Hepatocyte (in vitro differentiated cells): ENCODE measurements at regions not wholly inside any gene's neighbourhood (a gene's known extent, or its start where the extent isn't known, plus 50 kb on each side); places are given as distances from the start of the nearest gene placed in this dataset.

Experiments
- CTCF ChIP-seq: fragments of 200-600 bp; sonication (generic); IDR thresholded peaks from 2 replicates; pipeline ENCODE4 v1.5.1; 2016; ENCODE audit warnings: antibody characterized with exemption, mild to moderate bottlenecking; ENCODE audit not compliant: poor library complexity
- EZH2 ChIP-seq: fragments of 200-600 bp; sonication (generic); IDR thresholded peaks from 2 replicates; pipeline ENCODE4 v1.6.1; 2016; ENCODE audit warnings: antibody characterized with exemption, mild to moderate bottlenecking, borderline replicate concordance

- no peak for TF ChIP-seq CTCF
- TF ChIP-seq EZH2 = no peak
Observed at GRCh38 chr14:106501898-106502297, 975.5 kb downstream of the TMEM121 start.
